ENCODE measurements at regions not wholly inside any gene's neighbourhood (a gene's known extent, or its start where the extent isn't known, plus 50 kb on each side); places are given as distances from the start of the nearest gene placed in this dataset.
"Not testable (repeated sequence)": the region's sequence is repeated elsewhere in the genome, so short reads cannot be mapped to it uniquely, and the experiment has no call there.

GRCh38 chr10:25869609-25870008 lies 64.4 kb upstream of the MYO3A start:
- no peak for DNase-seq

- DNase-seq: not testable (repeated sequence)
Measured at GRCh38 chr10:25874402-25874801, 59.6 kb upstream of the MYO3A start.

- DNase-seq: peak; percentile 47
Measured at GRCh38 chr10:25875556-25876165, 58.4 kb upstream of the MYO3A start.

- no peak for DNase-seq
Measured at GRCh38 chr10:25877296-25877695, 56.7 kb upstream of the MYO3A start.

Data from fibroblast of skin of scalp (primary cell).